Keratinocyte (primary cell): ENCODE measurements at regions not wholly inside any gene's neighbourhood (a gene's known extent, or its start where the extent isn't known, plus 50 kb on each side); places are given as distances from the start of the nearest gene placed in this dataset.

Source experiments
- EZH2 ChIP-seq: IDR thresholded peaks from one replicate; pipeline ENCODE4 v1.6.1; 2012; ENCODE audit warnings: inconsistent platforms, mild to moderate bottlenecking, low read length, moderate library complexity
- TF ChIP-seq, protein P1 (sequence below), 3 experiments: IDR thresholded peaks in 1 of 3; conservative IDR thresholded peaks in 1 of 3; optimal IDR thresholded peaks in 1 of 3; 2 replicates in 2 of 3; 3 replicates in 1 of 3; pipeline versions ENCODE3 to v1.5.1; 2011; ENCODE audit warnings: low read length in 3 of 3, mild to moderate bottlenecking in 3 of 3, moderate library complexity in 2 of 3, control low read depth in 1 of 3, inconsistent platforms in 1 of 3; ENCODE audit not compliant: insufficient read depth in 2 of 3; ENCODE audit errors: extremely low read depth in 1 of 3

DNA sequence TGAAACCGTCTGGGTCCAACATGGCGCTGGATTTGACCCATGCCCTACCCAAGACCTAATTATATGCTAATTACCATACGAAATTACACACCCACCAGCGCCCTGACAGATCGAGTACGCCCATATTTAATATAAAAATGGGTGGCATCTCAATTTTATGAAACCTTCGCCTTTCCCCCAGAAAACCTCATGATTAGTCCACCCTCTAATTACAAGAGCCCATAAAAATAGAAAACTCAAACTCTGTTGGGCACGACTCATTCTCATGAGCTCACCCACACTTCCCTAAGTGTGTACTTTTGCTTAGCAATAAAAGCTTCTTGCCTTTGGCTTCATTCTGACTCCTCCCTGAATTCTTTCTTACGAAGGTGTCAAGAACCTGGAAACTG is 136.4 kb downstream of the OR2B2 start:
- TF ChIP-seq, protein P1, sequence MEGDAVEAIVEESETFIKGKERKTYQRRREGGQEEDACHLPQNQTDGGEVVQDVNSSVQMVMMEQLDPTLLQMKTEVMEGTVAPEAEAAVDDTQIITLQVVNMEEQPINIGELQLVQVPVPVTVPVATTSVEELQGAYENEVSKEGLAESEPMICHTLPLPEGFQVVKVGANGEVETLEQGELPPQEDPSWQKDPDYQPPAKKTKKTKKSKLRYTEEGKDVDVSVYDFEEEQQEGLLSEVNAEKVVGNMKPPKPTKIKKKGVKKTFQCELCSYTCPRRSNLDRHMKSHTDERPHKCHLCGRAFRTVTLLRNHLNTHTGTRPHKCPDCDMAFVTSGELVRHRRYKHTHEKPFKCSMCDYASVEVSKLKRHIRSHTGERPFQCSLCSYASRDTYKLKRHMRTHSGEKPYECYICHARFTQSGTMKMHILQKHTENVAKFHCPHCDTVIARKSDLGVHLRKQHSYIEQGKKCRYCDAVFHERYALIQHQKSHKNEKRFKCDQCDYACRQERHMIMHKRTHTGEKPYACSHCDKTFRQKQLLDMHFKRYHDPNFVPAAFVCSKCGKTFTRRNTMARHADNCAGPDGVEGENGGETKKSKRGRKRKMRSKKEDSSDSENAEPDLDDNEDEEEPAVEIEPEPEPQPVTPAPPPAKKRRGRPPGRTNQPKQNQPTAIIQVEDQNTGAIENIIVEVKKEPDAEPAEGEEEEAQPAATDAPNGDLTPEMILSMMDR (optimal IDR thresholded peaks at IDR 0.05 in 1 of 3, IDR thresholded peaks at IDR 0.05 in 1 of 3, conservative IDR thresholded peaks at IDR 0.05 in 1 of 3; ENCODE audit: extremely low read depth in 1 of 3, insufficient read depth in 2 of 3, low read length in 3 of 3), result no peak
- no peak for TF ChIP-seq EZH2
